GM13977 (cell line): ENCODE measurements at regions not wholly inside any gene's neighbourhood (a gene's known extent, or its start where the extent isn't known, plus 50 kb on each side); places are given as distances from the start of the nearest gene placed in this dataset.
A peak's percentile ranks its signal among the peaks of the same experiment; 100 is the strongest.

Source experiments
- DNase-seq: peaks from one replicate; pipeline ENCODE4 v3.0.0; 2012; ENCODE audit warnings: low spot score
- in situ Hi-C: fragments of 300-500 bp; cut with MboI; formaldehyde crosslinking; loops from one replicate; pipeline ENCODE4 v1.12.0; 2022; ENCODE audit warnings: low sequenced_read_pairs, low pct_unique_long_range_greater_than_20kb, mixed read lengths, inconsistent platforms; ENCODE audit not compliant: unreplicated experiment
- TF ChIP-seq, protein P1 (sequence below): IDR thresholded peaks from 2 replicates; pipeline ENCODE4 v1.5.1; 2012; ENCODE audit warnings: mild to moderate bottlenecking, control low read depth; ENCODE audit not compliant: insufficient read depth; ENCODE audit errors: extremely low read depth, missing control alignments

DNA sequence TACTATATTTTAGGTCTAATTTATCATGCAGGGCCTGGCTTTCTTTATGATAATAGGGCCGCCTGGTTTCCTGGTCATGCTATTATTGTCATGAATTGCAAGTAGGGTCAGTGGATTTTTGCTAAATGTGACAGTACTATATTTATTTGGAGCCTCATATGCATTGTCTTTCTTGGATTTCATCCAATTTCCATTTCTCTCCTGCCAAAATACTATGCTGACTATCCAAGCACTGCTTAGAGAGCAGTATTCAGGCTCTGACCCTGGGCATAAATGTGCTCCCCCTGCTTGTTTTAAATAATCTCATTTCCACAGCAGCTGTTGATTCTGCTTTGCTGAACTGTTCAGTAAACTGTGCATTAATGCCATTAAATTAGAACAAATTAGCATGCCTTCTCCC is 269.3 kb downstream of the GPM6A start:
- TF ChIP-seq, protein P1, sequence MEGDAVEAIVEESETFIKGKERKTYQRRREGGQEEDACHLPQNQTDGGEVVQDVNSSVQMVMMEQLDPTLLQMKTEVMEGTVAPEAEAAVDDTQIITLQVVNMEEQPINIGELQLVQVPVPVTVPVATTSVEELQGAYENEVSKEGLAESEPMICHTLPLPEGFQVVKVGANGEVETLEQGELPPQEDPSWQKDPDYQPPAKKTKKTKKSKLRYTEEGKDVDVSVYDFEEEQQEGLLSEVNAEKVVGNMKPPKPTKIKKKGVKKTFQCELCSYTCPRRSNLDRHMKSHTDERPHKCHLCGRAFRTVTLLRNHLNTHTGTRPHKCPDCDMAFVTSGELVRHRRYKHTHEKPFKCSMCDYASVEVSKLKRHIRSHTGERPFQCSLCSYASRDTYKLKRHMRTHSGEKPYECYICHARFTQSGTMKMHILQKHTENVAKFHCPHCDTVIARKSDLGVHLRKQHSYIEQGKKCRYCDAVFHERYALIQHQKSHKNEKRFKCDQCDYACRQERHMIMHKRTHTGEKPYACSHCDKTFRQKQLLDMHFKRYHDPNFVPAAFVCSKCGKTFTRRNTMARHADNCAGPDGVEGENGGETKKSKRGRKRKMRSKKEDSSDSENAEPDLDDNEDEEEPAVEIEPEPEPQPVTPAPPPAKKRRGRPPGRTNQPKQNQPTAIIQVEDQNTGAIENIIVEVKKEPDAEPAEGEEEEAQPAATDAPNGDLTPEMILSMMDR, result no peak
- no peak for DNase-seq
- in situ Hi-C loops, result no loop called here

DNA sequence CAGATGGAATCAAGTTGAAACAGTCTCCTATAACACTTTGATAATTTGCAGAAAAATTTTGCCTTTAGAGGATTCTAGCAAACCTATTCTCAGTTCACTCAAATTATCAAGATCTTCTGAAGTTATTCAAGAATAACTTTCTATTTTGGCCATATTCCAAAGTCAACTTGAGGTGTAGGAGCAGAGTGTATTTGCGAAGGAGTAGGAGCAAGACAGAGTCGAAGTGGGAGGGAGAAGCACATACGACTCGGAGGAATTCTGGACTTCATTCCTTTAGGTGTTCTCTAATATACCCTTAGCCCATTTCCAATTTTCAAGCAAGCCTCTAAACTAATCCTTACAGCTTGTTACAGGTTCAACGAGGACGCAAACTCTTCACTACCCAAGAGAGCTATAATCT is 252.9 kb downstream of the GPM6A start:
- in situ Hi-C loops, result loop anchor here (25.0 kb wide), 2 partner anchors 328 to 778 kb away; no protein-coding TSS in a partner anchor

DNA sequence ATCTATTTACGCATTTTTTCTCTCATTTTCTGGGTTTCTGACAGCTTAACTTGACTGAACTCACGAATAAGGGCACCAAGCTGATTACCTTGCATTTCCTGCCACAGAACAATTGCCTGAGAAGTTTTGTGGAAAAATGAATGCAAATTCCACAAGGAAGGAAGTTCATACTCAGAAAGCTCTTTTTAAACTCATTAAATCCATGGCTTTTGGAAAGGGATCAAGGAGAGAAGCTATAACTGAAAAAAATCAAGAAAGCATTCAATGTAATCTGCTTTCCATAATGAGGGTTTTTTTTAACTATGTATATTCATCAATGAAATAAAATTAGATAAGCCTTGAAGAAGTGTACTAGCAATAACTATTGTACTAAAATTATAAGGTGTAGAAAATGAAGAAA is 252.5 kb downstream of the GPM6A start:
- no peak for DNase-seq
- TF ChIP-seq, protein P1, result no peak
- in situ Hi-C loops, result loop anchor here (25.0 kb wide), 2 partner anchors 328 to 778 kb away; no protein-coding TSS in a partner anchor

More for the DNA sequence above, 252.9 kb downstream of the GPM6A start:
- DNase-seq, result no peak
- TF ChIP-seq, protein P1, result no peak

DNA sequence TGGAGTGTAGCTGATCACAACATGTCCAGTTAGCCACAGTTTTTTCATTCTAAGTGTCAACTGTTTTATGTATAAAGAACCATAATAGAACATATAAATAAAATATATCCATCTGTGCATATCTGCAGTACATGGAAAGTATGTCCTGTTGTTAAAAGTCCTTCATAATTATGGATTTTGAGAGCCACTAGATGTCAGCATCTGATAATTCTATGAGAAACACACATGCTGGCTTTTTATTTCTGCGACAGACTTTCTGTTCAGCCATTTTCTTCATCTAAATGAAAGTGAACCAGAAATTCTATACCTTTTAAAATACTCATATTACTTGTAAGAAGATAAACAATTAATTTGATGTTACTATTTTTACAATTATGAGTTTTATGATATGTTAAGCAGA is 251.5 kb downstream of the GPM6A start:
- TF ChIP-seq, protein P1, result peak; percentile 22
- in situ Hi-C loops, result loop anchor here (25.0 kb wide), 2 partner anchors 327 to 777 kb away; no protein-coding TSS in a partner anchor
- DNase-seq, result peak; percentile 39

DNA sequence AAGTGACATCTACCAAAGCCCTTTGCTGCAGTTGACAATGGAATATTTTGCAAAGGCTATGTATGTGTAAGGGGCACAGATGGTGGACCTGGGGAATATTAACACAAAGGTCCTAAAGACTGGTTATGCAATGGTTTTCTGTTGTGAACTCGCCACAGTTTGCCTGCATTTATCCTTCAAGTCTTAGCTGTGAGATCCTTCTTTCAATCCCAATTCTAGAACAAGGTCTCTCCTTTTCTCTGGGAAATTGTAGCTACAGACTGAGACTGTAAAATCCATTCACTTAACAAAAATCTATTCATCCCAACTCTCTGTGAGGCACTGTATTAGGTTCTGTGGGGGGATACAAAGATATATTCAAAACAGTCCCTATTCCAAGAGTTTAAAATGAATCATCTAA is 250.4 kb downstream of the GPM6A start:
- DNase-seq, result no peak
- in situ Hi-C loops, result loop anchor here (25.0 kb wide), 2 partner anchors 326 to 776 kb away; no protein-coding TSS in a partner anchor
- TF ChIP-seq, protein P1, result no peak

DNA sequence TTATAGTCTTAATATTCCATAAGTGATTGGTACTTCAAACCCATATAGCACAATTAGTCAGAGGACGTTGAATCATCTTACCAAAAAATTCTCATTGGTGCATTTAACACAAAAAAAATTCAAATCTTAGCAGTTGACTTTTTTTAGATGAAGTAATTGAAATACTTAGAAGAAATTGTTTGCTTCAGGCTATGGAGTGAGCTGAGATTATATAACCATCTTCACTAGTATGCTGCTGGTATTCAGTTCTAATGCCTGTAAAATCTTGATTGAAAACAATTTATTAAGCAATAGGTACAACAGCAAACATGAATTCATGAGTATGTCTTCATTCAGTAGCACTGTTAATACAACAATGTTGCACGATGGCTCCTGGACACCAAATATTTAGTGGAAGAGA is 250.0 kb downstream of the GPM6A start:
- in situ Hi-C loops, result loop anchor here (25.0 kb wide), 2 partner anchors 325 to 775 kb away; no protein-coding TSS in a partner anchor
- DNase-seq, result no peak
- TF ChIP-seq, protein P1, result no peak
